COR-L47 (cell line): ENCODE measurements at regions not wholly inside any gene's neighbourhood (a gene's known extent, or its start where the extent isn't known, plus 50 kb on each side); places are given as distances from the start of the nearest gene placed in this dataset.
"Not testable (repeated sequence)": the region's sequence is repeated elsewhere in the genome, so short reads cannot be mapped to it uniquely, and the experiment has no call there.

ENCODE experiments used
- DNase-seq: peaks from one replicate; lab custom pipeline; 2025; lab: John Stamatoyannopoulos, UW

DNA sequence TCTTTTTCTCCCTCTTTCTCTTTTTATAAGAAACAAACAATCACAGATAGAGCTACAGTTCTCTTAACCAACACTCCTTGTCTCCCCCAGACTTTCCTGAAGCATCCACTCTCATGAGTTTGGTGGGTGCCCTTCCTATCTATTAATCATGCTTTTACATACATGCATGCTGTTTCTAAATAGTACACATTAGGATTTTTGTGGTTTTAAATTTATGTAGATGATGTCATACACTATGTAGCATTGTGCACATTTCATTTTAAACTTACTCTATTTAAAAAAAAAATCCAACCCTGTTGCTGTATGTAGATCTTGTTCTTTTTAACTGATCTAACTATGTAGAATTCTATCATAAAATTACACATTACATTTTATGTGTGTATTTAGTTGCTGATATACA lies 104.3 kb upstream of the MRPS22 start:
- no peak for DNase-seq

DNA sequence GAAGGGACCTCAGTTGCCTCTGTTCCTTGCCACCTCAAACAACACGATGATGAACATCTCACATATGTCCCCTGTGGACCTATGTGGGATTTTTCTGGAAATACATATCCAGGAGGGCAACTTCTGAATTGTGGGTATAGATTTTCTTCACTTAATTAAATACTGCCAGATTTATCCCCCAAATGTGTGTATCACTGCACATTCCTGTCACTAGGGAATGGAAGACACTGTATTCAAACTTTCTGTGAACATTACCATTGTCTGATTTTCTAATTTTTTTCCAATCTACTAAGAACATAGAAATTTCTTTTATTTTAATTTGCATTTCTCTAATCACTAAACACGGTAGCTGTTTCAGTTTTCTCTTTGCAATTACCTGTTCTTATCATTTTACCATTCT lies 102.0 kb upstream of the MRPS22 start:
- no peak for DNase-seq

GRCh38 chr3:139243710-139244109 lies 100.1 kb upstream of the MRPS22 start:
- no peak for DNase-seq

- DNase-seq, result no peak
Measured at GRCh38 chr3:139248593-139249255, 95.1 kb upstream of the MRPS22 start.

- DNase-seq, result no peak
Measured at GRCh38 chr3:139251529-139251928, 92.3 kb upstream of the MRPS22 start.

DNA sequence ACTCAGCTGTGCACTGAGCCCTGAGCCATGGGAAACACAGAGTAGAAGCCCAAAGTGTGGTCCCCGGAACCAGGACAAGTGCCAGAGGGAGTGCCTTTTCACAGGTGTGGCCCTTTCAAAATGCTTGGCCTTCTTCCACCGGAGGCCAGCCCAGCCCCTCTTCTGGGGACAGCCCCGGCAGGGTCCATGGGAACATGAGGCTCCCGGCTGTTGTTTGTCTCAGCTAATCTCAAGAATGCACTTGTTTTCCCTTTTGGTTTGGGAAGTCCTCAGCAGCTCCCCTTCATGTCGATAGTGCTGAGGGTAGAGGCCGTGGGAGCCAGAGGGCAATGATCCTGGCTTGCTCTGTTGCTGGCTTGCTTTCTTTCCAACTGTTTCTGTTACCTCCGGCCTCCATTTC lies 91.1 kb upstream of the MRPS22 start:
- DNase-seq, result no peak

DNA sequence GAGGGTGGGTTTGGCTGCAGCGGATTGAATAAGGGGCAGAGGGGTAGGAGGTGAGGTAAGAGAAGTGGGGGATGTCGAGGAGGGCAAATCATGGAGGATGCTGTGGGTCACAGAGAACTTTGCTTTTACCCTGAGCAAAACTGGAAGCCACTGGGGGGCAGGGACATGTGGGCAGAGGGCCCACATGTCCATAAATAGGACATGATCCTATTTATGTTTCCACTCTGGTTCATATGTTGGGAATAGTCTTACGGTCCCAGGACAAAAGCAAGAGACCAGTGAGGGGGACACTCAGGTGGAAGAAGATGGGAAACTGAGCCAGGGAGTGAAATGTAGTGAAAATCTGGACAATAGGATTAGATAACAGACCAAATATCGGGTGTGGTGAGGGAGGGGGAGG lies 85.5 kb upstream of the MRPS22 start:
- no peak for DNase-seq

GRCh38 chr3:139259398-139259797 lies 84.4 kb upstream of the MRPS22 start:
- DNase-seq, result no peak

DNA sequence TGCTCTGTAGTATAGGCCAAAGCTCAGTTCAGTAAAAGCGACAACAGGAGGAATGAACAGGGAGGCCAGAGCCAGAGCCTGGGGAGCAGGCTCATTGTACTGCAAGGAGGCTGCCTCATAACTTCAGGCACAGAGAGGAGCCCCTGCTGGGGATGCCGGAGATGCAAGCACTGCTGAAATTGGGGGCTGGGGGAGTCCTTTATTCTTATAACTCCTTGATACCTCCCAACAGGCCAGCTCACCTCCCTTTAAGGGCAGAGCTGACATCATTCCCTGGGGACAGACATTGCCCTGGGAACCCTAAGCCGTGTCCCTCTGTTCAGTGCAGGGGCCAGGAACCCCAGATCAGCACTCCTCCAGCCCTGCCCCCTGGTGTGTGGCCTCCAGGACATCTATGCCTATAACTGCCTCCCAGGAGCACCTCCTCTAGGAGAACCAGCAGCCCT lies 83.8 kb upstream of the MRPS22 start:
- DNase-seq, result no peak

- DNase-seq, result no peak
Measured at GRCh38 chr3:139260793-139261736, 82.8 kb upstream of the MRPS22 start.

DNA sequence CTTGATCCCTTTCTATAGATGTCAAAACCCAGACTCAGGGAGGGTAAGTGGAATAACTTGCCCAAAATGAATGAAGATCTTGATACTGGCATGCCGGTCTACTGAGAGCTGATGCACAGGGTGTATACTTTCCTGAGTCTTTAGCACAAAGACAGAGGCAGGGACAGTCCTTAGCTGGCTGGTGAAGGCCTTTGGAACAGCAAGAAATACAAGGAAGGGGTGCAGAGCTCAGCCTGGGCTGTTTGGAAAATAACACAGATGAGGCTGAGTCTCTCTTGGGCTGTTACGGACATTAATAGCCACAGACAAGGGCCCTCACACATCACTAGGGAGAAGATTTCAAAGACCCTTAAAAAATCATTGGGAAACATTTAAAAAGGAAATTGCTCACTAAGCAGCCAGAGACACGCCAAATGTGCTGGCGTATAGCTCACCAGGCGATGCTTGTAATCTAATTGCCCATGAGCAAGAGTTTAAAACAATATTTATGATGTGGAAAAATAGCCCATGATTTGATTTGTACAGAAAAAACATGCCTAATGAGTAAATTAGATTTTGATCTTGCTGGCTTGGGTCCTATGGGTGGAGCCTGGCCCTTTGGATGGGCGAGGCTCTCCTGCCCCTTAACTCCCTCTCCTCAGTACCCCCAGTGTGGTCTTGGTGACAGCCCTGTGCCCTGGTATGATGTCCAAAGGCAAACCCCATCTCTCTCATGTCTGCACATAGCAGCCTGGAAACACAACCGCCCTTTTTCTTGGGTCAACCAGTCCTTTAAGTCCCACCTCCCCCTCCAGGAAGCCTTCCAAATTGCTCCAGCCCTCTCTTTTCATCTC lies 81.8 kb upstream of the MRPS22 start:
- DNase-seq, result no peak

DNA sequence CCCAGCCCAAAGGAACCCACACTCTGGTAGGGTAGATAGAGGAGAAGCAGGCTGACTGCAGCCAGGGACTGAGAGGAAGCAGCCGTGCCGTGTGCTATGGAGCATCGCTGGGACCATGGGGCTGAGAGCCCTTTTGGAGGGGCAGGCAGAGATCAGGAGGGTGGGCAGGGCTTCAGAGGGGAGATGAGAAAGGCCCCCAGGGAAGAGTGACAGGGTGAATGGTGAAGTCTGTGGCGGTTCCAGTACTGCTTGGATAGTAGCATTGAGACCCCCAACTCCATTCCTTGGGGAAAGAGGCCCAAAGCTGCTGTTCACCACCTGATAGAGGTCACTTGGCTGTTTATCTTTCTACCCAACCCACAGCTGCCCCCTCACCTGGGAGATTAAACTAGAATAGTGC lies 80.0 kb upstream of the MRPS22 start:
- DNase-seq, result no peak

GRCh38 chr3:139264375-139264774 lies 79.4 kb upstream of the MRPS22 start:
- DNase-seq, result no peak

DNA sequence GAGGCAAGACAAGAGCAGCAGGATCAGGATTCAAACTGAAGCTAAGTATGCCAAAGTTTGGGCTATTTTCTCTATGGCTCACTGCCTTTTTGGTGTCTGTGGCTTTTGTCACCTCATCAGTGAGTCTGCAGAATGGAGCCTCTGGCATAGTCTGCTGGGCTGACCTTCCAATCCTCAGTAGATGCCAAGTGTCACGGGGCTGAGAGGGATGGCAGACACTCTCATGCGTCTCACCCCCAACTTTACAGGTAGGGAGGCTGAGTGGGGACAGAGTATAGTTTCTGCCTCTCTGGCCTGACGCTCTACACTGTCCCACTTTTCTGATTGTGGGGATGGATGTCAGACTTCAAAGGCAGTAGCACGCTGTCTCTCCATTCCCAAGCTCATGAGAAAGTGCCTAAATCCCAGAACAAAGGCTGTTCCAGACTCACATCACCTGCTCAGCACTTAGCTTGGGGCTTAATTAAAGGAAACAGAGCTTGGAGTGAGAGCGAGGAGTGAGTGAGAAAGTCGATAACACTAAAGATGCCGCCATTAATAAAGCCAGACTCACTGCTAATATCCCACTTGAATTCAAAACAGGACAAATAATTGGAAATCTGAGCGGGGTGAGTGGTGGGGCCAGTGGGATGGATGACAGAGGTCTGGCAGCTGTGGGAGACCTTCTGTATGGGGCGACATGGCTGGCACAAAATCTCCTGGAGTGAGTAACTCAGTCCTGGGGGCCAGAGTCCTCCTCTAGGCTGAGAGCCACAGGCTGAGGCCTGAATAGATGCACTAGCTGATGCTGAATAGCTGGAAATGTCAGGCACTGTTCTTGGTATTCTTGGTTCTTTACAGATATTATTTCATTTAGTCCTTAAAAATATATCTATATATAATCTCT lies 78.4 kb upstream of the MRPS22 start:
- DNase-seq, result no peak

DNA sequence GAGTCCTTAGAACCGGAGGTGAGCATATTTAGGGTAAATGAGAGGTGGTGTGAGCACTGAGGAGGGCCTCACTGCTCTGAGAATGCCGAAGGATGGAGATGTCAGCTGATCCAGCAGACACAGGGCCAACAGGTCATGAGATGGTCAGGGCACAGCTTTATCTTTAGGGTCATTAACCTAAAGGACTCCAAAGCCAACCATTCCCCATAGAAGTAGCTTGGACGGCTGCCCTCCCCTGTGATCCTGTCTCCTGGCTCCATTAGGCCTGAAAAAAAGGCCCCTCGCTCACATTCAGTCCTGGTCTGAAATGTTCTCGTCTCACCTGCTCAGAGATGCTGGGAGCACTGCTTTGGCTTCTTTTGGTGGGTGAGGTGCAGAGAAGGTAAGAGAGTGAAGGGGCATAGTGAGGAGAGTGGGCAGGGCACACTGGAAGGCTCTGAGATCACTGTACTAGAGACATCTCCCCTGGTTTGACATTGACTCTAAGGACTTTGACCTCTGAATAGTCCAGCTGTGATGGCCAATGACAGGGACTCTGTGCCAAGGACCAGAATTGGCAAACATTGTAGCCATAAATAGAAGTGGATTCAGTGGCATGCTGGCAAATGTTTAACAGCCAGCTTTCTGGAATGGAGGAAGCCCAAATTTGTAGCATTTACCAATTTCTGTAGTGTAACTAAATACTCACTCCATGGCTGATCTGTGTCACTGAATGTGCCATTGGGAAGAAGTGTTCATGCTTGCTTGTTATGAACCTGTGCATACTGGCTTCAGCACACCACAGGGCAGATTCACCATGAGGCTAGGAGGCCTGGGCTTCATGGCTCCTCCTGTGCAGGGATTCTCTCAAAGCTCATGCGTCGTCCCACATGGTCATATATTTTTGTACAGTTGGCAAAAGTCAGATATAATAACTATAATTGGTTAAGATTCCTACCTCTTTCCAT lies 76.2 kb upstream of the MRPS22 start:
- no peak for DNase-seq

DNA sequence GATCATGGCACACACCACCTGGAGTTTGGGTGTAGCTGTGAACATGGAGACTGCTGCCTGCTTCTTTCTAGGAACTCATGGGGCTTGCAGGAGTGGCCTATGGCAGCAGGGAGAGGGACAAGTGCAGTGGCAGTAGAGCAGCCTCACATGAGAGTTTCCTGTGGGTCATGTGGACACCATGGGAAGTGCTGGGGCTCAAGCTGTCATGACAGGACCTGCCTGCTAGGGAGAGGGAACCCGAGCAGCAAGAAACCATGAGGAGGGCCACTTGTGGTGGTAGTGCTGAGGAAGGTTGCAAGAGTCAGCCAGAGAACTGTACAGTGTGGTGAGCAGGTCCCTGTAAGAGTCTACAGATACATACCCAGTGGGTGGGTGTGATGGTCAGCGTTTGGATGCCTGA lies 73.8 kb upstream of the MRPS22 start:
- DNase-seq, result no peak

GRCh38 chr3:139270652-139271051 lies 73.2 kb upstream of the MRPS22 start:
- DNase-seq, result not testable (repeated sequence)

DNA sequence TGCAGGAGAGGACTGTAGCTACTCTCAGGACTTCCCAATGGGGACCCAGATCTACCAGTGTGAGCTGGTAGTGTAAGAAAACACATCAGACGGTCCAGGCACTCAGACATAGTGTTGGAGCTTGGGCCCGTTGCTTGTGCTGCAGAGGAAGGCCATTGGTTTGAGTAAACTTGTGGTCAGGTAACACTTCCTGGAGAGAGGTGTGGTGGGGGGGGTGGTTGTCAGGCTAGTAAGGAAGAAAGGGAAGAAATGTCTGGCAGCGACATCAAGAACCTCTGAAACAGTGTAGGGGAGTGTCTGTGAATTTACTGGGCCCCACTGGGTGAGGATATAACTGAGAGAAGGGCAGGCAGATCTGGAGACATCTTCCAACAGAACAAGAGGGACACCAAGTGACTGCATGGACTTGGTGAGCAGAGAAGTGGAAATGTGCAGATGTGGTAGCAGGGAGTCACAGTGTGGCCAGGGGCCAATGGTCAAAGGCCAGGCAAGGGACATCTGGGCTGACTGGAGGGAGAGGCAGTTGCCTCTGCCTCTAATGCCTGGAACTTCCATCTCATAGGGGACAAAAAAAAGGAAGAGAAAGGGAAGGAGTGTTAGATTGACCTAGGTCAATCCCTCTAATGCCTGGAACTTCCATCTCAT lies 63.7 kb upstream of the MRPS22 start:
- no peak for DNase-seq

DNA sequence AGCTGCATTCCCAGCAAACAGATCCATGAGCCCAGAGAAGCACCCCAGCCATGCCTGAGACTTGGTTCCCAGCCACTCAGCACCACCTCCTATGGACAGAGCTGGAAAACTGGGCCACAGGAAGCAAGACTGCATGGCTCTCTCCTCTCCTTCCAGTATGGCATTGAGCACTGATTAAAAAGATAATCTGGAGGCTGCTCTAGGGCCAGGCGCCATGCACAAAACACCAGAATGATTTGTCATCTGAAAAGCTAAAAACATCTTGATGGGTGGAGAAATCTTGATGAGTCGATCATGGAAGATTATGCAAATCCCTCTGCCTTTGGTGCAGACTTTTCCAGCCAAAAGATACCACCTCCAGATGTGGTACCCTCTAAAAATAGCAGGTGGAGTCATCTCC lies 62.7 kb upstream of the MRPS22 start:
- DNase-seq, result no peak
